HG03354 (cell line): ENCODE measurements at regions not wholly inside any gene's neighbourhood (a gene's known extent, or its start where the extent isn't known, plus 50 kb on each side); places are given as distances from the start of the nearest gene placed in this dataset.

Source experiments
- ATAC-seq: cut with Tn5 transposase; IDR thresholded peaks from one replicate; pipeline ENCODE4 v1.9.1; 2021; ENCODE audit warnings: mild to moderate bottlenecking; ENCODE audit not compliant: unreplicated experiment, poor library complexity, severe bottlenecking

GRCh38 chr13:34466301-34466700, 475.8 kb upstream of the NBEA start:
- ATAC-seq: no peak

DNA sequence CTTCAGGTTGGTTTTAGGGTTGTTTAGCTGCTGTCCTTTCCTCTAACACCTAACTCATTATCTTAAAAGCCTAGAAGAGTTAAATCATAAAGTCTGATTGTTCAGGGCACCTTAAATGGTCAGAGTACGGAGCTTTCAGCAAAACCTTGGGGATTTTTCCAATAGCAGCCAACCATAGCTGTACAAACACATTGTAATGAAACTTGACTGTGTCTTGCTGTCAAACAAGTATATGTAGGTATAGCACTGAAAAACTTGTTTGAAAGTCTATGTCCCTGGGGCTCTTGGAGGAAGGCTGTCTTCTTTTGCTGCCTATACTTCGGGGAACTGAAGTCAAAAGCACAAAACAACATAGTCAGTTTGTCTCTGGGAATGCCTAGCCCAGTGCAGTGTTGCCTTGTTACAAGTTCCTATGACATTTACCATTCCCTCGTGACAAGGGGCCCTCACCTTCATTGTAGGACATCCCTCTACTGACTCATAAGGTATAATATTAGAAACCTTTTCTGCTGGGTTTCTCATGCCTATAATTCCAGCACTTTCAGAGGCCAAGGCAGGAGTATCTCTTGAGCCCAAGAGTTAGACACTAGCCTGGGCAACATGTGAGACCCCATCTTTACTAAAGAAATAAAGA, 474.5 kb upstream of the NBEA start:
- no peak for ATAC-seq

DNA sequence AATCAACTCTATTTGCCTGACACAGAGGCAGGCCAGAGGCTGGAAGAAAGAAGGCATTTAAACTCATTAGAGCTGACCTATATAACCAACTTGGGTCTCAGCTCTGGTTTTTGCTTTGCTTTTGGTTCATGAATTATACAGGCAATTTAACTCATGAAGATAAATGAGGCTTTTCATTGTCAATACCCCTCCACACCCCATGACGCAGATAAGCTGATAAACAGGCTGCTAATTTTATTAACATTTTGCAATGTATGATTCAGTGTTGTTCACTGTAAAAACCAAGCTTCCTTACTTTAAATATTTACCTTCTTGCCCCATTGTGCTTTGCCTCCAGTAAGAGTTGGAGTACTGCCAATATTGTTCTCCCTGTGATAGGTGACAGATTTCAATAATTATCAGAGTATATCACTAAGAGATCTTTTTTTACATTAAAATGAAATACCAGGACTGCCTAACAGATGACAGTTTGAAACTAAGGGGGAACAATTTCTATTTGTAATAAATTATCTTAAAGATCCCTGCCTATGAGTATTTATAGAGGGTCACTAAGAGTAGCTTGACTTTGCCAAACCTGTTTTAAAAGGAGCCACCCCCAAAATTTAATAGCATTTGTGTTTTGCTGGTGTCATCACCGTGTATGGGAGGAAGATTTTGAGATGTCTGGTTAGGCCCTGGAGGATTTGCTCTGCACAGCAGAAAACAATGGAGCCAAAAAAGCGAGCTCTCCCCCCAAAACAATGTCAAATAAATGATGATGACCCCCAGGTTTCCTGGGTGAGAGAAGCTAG, 472.7 kb upstream of the NBEA start:
- no peak for ATAC-seq

DNA sequence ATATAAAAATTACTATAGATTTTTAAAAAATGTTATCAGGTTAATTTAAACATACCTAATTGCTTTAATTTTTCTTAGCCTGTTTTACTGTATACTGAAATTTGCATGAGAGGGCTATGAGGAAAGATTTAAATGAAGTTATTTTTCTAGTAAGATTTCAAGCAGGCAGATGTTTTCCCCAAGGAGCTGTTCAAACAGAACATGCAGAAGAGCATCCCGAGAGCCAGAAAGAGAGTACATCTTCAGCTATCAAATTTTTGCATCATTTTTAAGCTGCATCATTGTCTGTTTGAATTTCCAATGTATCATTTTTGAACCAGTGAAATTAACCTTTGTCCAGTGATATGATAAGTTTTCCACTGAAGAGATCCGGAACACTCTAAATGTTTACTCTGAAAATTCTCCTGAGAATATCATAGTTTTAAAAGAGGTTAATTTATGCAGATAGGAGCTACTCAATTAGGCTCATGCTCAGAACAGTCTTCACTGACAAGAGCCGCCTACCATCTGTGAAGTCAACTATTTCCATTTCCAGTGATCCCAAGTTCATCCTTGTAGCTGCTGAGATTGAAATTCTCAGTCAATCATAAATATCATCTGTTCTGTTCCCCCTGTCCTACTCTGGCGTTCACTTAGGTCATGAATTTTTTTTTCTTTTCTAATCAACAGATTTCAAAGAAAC, 467.7 kb upstream of the NBEA start:
- no peak for ATAC-seq

DNA sequence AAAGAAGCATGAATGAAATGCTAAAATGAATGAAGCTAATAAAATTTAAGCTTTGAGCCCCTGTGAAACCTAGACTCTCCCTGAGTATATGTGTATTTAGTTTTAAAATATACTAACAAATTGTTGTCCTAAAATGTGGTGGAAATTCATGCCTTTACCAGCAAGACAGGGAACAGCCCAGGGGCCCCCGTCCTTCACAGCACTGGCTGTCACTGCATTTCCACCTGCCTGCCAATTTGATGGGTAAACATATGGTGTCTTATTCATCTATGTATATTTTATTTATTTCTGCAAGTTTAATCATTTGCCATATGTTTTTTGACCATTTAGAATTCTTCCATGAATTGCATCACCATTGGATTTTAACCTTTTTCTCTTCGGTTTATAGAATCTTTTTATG, 463.7 kb upstream of the NBEA start:
- no peak for ATAC-seq

DNA sequence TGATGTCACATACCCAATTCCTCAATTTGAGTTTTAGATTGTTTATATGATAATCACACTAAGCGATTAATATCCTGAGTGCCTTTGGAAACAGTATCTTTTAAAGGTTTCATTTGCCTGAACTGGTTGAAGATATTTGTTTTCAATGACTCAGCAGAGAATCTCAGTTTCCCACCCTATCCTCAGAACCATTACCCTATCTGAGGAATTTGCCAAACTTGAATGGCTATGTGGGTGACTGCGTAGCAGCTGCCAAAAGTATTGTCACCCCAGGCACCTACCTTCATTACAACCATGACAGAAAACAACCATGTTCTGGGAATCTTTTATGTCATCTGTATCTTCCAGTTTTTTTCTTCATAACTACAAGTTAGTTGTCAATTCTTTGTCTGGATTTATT, 440.1 kb upstream of the NBEA start:
- no peak for ATAC-seq

- ATAC-seq: no peak
These were observed 439.4 kb upstream of the NBEA start for GRCh38 chr13:34502621-34503020.

GRCh38 chr13:34506796-34507195, 435.3 kb upstream of the NBEA start:
- no peak for ATAC-seq

- ATAC-seq: no peak
These were observed 434.4 kb upstream of the NBEA start for GRCh38 chr13:34507630-34508029.

DNA sequence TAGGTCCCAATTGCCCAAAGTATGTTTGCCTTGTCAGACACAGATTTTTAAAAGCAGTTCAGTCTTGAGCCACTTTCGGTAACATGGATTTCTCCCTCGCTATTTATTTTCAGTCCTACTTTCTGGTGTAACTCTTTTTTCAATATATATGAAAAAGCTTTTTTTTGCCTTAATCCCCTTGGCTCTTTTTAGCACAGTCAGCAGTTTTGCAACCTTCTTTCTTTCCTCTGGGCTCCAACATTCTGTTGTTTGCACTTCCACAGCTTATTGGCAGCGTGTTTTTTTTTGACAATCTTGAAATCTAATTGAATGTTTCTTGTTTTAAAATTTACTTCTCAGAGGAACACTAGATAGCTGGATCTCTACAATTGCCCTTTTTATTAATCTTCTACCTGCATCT, 429.3 kb upstream of the NBEA start:
- no peak for ATAC-seq

DNA sequence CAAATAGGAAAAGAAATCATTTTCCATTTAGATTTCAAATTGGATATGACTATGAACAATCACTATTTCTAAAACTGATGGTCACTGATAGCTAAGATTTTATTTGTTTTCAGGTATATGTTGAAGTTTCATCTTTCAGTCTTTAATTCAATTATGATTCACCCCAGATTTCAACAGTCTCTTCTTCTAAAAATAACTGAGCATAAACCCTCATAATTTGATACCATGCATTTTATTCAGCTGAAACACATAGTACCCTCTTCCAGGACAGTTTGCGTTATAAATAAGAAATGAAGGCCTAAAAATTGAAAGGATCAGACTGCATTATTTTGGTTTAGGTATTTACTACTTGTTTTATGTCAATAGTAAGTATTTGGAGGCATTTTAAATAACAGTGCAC, 428.5 kb upstream of the NBEA start:
- ATAC-seq: no peak

DNA sequence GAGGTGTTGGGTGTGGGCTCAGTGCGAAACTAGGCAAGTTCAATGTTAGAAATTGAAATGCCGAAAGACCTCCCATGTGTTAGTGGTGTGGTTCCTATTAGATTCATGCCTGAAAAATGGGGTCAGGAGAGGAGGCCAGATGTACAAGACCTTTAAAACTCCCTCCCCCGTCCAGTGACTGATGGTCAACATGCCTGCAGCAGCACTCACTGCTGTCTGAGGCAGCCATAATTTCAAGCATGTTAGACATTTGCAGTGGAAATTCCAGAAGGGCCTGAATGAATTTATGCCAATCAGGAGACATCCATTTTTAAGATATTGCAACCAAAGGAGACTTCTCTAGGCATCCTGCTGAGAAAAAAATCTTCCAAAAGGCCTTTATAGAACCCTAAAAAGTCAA, 426.9 kb upstream of the NBEA start:
- ATAC-seq: no peak

GRCh38 chr13:34521171-34521570, 420.9 kb upstream of the NBEA start:
- no peak for ATAC-seq

DNA sequence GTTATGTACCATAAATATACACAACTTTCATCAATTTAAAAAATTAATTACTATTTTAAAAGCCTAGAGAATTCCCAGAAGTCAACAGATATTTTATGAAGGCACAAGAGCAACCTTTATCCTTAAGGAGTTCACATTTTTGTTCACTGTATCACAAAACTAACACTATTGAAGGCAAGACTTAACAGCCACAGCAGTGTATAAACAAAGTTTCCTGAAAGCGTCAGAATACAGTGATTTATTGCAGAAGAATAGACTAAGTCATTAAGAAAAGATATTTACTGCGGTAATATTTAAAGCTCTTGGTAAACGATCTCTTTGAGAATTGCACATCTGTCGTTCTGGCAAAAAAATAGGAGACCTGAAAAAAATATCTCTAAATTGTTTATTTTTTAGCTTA, 419.3 kb upstream of the NBEA start:
- no peak for ATAC-seq

DNA sequence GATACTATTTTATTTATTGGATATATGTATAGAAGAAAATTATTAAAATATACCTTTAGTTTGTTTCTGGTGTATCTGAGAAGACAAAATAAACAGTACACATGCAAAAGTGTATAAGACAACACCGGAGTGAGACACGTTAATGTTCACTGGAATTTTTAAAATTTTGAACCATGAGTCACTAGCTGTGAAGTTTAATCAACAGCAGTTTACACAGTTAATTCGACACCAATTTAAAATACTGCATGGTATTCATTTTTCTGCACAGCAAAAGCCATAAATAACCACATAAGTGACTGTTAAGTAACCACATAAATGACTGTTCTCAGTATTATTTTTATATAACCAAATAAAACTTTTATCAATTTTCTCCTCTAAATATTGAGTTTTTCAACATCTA, 418.7 kb upstream of the NBEA start:
- ATAC-seq: no peak

- ATAC-seq: no peak
These were observed 408.1 kb upstream of the NBEA start for GRCh38 chr13:34533941-34534340.

DNA sequence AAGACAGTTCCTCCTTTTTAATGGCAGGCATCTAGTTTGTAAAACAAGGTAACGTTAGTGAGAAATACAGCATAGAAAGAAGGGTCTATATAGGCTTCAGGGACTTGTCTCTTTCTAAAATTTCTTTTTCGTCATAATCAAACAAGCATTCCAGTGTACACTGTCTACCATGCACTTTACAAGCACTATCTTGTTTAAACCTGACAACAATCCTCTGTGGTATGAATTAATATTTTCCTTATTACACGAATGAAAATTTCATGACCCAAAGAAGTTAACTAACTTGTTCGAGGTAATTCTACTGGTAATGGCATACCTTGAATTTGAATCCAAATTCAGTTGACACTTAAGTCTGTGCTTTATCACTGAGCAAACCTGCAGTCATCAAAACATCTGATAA, 399.7 kb upstream of the NBEA start:
- ATAC-seq: no peak

GRCh38 chr13:34543836-34544235, 398.2 kb upstream of the NBEA start:
- no peak for ATAC-seq

DNA sequence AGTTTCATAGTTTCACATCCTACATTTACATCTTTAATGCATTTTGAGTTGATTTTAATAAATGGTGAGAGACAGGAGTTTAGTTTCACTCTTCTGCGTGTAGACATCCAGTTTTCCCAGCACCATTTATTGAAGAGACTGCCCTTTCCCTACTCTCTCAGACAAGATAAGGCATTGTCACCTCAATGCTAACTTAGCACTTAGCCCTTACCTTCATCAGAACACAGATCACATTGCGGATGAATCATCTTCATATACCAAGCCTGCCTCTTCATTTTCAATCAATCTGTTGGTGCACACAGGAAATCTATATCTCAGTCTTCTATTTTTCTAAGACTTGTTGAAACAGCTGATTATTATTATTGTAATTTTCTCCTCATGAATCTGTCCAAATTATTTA, 396.6 kb upstream of the NBEA start:
- ATAC-seq: no peak

- ATAC-seq: no peak
These were observed 395.5 kb upstream of the NBEA start for GRCh38 chr13:34546344-34547250.
